NCI-H187 treated with DMSO at 0.1 percent for 48 hours (cell line): ENCODE measurements at regions not wholly inside any gene's neighbourhood (a gene's known extent, or its start where the extent isn't known, plus 50 kb on each side); places are given as distances from the start of the nearest gene placed in this dataset.

Experiments
- DNase-seq: peaks from one replicate; lab custom pipeline; 2025; lab: John Stamatoyannopoulos, UW

GRCh38 chr15:29320420-29320819 is 50.8 kb upstream of the NSMCE3 start:
- DNase-seq = no peak

- no peak for DNase-seq
Observed at GRCh38 chr15:29319823-29320222, 50.2 kb upstream of the NSMCE3 start.
